Activated naive CD4-positive, alpha-beta T cell treated with anti-CD3 and anti-CD28 coated beads, Interleukin-2, amount 10 ng/mL, durations not matched to agents 7 days and 5 days (primary cell): ENCODE measurements at regions not wholly inside any gene's neighbourhood (a gene's known extent, or its start where the extent isn't known, plus 50 kb on each side); places are given as distances from the start of the nearest gene placed in this dataset.
"Not testable (repeated sequence)": the region's sequence is repeated elsewhere in the genome, so short reads cannot be mapped to it uniquely, and the experiment has no call there.

Experiments used
- CTCF ChIA-PET: fragments of 350-600 bp; sonication (Branson Sonifier 250); formaldehyde crosslinking; loops from one replicate; lab custom pipeline; 2021; ENCODE audit warnings: antibody characterized with exemption; lab: Charles Lee
- DNase-seq: peaks from one replicate; pipeline ENCODE4 v3.0.0-alpha.2; 2020
- H3K27ac Mint-ChIP-seq: one replicate; pipeline ENCODE4 v1.8.0; 2021; ENCODE audit warnings: mild to moderate bottlenecking, moderate library complexity, mixed read lengths
- H3K27me3 Mint-ChIP-seq: one replicate; pipeline ENCODE4 v1.8.0; 2021; ENCODE audit warnings: mild to moderate bottlenecking, mixed read lengths
- H3K36me3 Mint-ChIP-seq: one replicate; pipeline ENCODE4 v1.8.0; 2021; ENCODE audit warnings: mixed read lengths
- H3K4me1 Mint-ChIP-seq: one replicate; pipeline ENCODE4 v1.8.0; 2021; ENCODE audit warnings: mixed read lengths
- H3K4me3 Mint-ChIP-seq: one replicate; pipeline ENCODE4 v1.8.0; 2021; ENCODE audit warnings: mild to moderate bottlenecking, moderate library complexity, mixed read lengths
- H3K9me3 Mint-ChIP-seq: one replicate; pipeline ENCODE4 v1.8.0; 2021; ENCODE audit warnings: mixed read lengths

GRCh38 chr4:1589098-1589497 lies 95.0 kb downstream of the FAM53A start:
- Mint-ChIP-seq H3K9me3 (peaks cover 15% of the 10 kb centered on the region), H3K4me1 (no peaks in the 10 kb centered on the region), H3K27ac (no peak overlapping the region), H3K36me3 (no peaks in the 10 kb centered on the region), H3K4me3 (no peak overlapping the region), H3K27me3 (peaks cover 22% of the 10 kb centered on the region)
- CTCF ChIA-PET: no interaction called here
- no peak for DNase-seq

- DNase-seq: no peak
- Mint-ChIP-seq H3K9me3 (peaks cover 15% of the 10 kb centered on the region), H3K4me3 (no peak overlapping the region), H3K27ac (no peak overlapping the region), H3K4me1 (no peaks in the 10 kb centered on the region), H3K36me3 (no peaks in the 10 kb centered on the region), H3K27me3 (peaks cover 22% of the 10 kb centered on the region)
- CTCF ChIA-PET: no interaction called here
Measured at GRCh38 chr4:1588306-1588705, 95.8 kb downstream of the FAM53A start.

- CTCF ChIA-PET: no interaction called here
- Mint-ChIP-seq H3K27ac (no peak overlapping the region), H3K9me3 (peaks cover 5% of the 10 kb centered on the region), H3K4me3 (no peak overlapping the region), H3K27me3 (peaks cover 12% of the 10 kb centered on the region), H3K36me3 (no peaks in the 10 kb centered on the region), H3K4me1 (peaks cover 13% of the 10 kb centered on the region)
- no peak for DNase-seq
Measured at GRCh38 chr4:1584498-1584897, 99.6 kb downstream of the FAM53A start.

GRCh38 chr4:1583859-1584258 lies 100.3 kb downstream of the FAM53A start:
- DNase-seq: no peak
- peaks cover 13% of the 10 kb centered on the region for H3K4me1 Mint-ChIP-seq
- H3K9me3 Mint-ChIP-seq: peaks cover 2% of the 10 kb centered on the region
- H3K4me3 Mint-ChIP-seq: no peak overlapping the region
- H3K27ac Mint-ChIP-seq: no peak overlapping the region
- CTCF ChIA-PET: no interaction called here
- H3K27me3 Mint-ChIP-seq: peaks cover 12% of the 10 kb centered on the region
- H3K36me3 Mint-ChIP-seq: no peaks in the 10 kb centered on the region

GRCh38 chr4:1583051-1583785 lies 100.9 kb downstream of the FAM53A start:
- H3K4me1 Mint-ChIP-seq: peaks cover 13% of the 10 kb centered on the region
- H3K27me3 Mint-ChIP-seq: peaks cover 8% of the 10 kb centered on the region
- peak overlapping the region; percentile 5 for H3K27ac Mint-ChIP-seq
- no peaks in the 10 kb centered on the region for H3K36me3 Mint-ChIP-seq
- DNase-seq: no peak
- no peak overlapping the region for H3K4me3 Mint-ChIP-seq
- CTCF ChIA-PET: no interaction called here
- H3K9me3 Mint-ChIP-seq: no peaks in the 10 kb centered on the region

- H3K27ac Mint-ChIP-seq: no peak overlapping the region
- no peaks in the 10 kb centered on the region for H3K36me3 Mint-ChIP-seq
- CTCF ChIA-PET: interaction anchor here (1.2 kb wide), 1 partner anchor 34 kb away, joined by 3 read pairs; no protein-coding TSS in a partner anchor
- H3K4me3 Mint-ChIP-seq: no peak overlapping the region
- no peak for DNase-seq
- H3K27me3 Mint-ChIP-seq: peaks cover 6% of the 10 kb centered on the region
- peaks cover 13% of the 10 kb centered on the region for H3K4me1 Mint-ChIP-seq
- no peaks in the 10 kb centered on the region for H3K9me3 Mint-ChIP-seq
Measured at GRCh38 chr4:1582227-1582626, 101.9 kb downstream of the FAM53A start.

- Mint-ChIP-seq H3K27ac (peak overlapping the region; percentile 80), H3K4me3 (peak overlapping the region; percentile 15), H3K4me1 (peaks cover 13% of the 10 kb centered on the region)
- not testable (repeated sequence) for H3K9me3 Mint-ChIP-seq, H3K27me3 Mint-ChIP-seq, H3K36me3 Mint-ChIP-seq
- CTCF ChIA-PET: interaction anchor here (1.2 kb wide), 1 partner anchor 33 kb away, joined by 3 read pairs; no protein-coding TSS in a partner anchor
- peak; percentile 87 for DNase-seq
Measured at GRCh38 chr4:1581164-1581894, 102.8 kb downstream of the FAM53A start.

GRCh38 chr4:1580692-1581012 lies 103.5 kb downstream of the FAM53A start:
- H3K36me3 Mint-ChIP-seq, H3K27ac Mint-ChIP-seq, H3K9me3 Mint-ChIP-seq, DNase-seq, H3K27me3 Mint-ChIP-seq, H3K4me3 Mint-ChIP-seq, CTCF ChIA-PET: not testable (repeated sequence)
- H3K4me1 Mint-ChIP-seq: peaks cover 13% of the 10 kb centered on the region

- peaks cover under 1% of the 10 kb centered on the region for H3K27me3 Mint-ChIP-seq
- DNase-seq: peak; percentile 88
- peak overlapping the region; percentile 62 for H3K4me3 Mint-ChIP-seq
- peaks cover 13% of the 10 kb centered on the region for H3K4me1 Mint-ChIP-seq
- H3K36me3 Mint-ChIP-seq: no peaks in the 10 kb centered on the region
- CTCF ChIA-PET: no interaction called here
- peak overlapping the region; percentile 84 for H3K27ac Mint-ChIP-seq
- H3K9me3 Mint-ChIP-seq: no peaks in the 10 kb centered on the region
Measured at GRCh38 chr4:1579901-1580691, 104.0 kb downstream of the FAM53A start.

GRCh38 chr4:1579001-1579900 lies 104.9 kb downstream of the FAM53A start:
- peaks cover 13% of the 10 kb centered on the region for H3K4me1 Mint-ChIP-seq
- no peaks in the 10 kb centered on the region for H3K36me3 Mint-ChIP-seq
- H3K27ac Mint-ChIP-seq: peak overlapping the region; percentile 84
- DNase-seq: peak; percentile 82
- no peaks in the 10 kb centered on the region for H3K27me3 Mint-ChIP-seq
- peak overlapping the region; percentile 62 for H3K4me3 Mint-ChIP-seq
- CTCF ChIA-PET: no interaction called here
- H3K9me3 Mint-ChIP-seq: no peaks in the 10 kb centered on the region

- H3K36me3 Mint-ChIP-seq: no peaks in the 10 kb centered on the region
- H3K27me3 Mint-ChIP-seq: no peaks in the 10 kb centered on the region
- H3K9me3 Mint-ChIP-seq: no peaks in the 10 kb centered on the region
- CTCF ChIA-PET: no interaction called here
- H3K4me3 Mint-ChIP-seq: peak overlapping the region; percentile 37
- H3K4me1 Mint-ChIP-seq: peaks cover 13% of the 10 kb centered on the region
- no peak overlapping the region for H3K27ac Mint-ChIP-seq
- peak; percentile 40 for DNase-seq
Measured at GRCh38 chr4:1578251-1578773, 105.8 kb downstream of the FAM53A start.

- Mint-ChIP-seq H3K27ac (peak overlapping the region; percentile 42), H3K4me3 (peak overlapping the region; percentile 37), H3K9me3 (no peaks in the 10 kb centered on the region), H3K4me1 (peaks cover 13% of the 10 kb centered on the region), H3K27me3 (no peaks in the 10 kb centered on the region), H3K36me3 (no peaks in the 10 kb centered on the region)
- no peak for DNase-seq
- CTCF ChIA-PET: no interaction called here
Measured at GRCh38 chr4:1577822-1578217, 106.3 kb downstream of the FAM53A start.

GRCh38 chr4:1576961-1577821 lies 106.9 kb downstream of the FAM53A start:
- H3K27me3 Mint-ChIP-seq: no peaks in the 10 kb centered on the region
- H3K36me3 Mint-ChIP-seq: no peaks in the 10 kb centered on the region
- H3K9me3 Mint-ChIP-seq: no peaks in the 10 kb centered on the region
- H3K4me3 Mint-ChIP-seq: no peak overlapping the region
- H3K27ac Mint-ChIP-seq: peak overlapping the region; percentile 42
- peaks cover 13% of the 10 kb centered on the region for H3K4me1 Mint-ChIP-seq
- no peak for DNase-seq
- CTCF ChIA-PET: no interaction called here
